Mesothelial cell of epicardium (in vitro differentiated cells): ENCODE measurements at regions not wholly inside any gene's neighbourhood (a gene's known extent, or its start where the extent isn't known, plus 50 kb on each side); places are given as distances from the start of the nearest gene placed in this dataset.

Source experiments
- DNase-seq, 2 experiments: peaks; one replicate each; pipeline ENCODE4 v3.0.0; 2021; ENCODE audit warnings: low spot score in 2 of 2; ENCODE audit not compliant: unreplicated experiment in 2 of 2
- H3K27ac Mint-ChIP-seq: 2 replicates; pipeline ENCODE4 v1.8.0; 2021; ENCODE audit warnings: mixed read lengths
- H3K27me3 Mint-ChIP-seq: 2 replicates; pipeline ENCODE4 v1.8.0; 2021; ENCODE audit warnings: low read depth, mixed read lengths
- H3K36me3 Mint-ChIP-seq: 2 replicates; pipeline ENCODE4 v1.8.0; 2021; ENCODE audit warnings: mixed read lengths
- H3K4me1 Mint-ChIP-seq: 2 replicates; pipeline ENCODE4 v1.8.0; 2021; ENCODE audit warnings: mixed read lengths
- H3K4me3 Mint-ChIP-seq: 2 replicates; pipeline ENCODE4 v1.8.0; 2021; ENCODE audit warnings: mild to moderate bottlenecking, moderate library complexity, mixed read lengths
- H3K9me3 Mint-ChIP-seq: 2 replicates; pipeline ENCODE4 v1.8.0; 2021; ENCODE audit warnings: mixed read lengths
- CTCF ChIP-seq: fragments of 200-600 bp; sonication (generic); IDR thresholded peaks from one replicate; pipeline ENCODE4 v1.5.0; 2021; ENCODE audit warnings: antibody characterized with exemption; ENCODE audit not compliant: unreplicated experiment

DNA sequence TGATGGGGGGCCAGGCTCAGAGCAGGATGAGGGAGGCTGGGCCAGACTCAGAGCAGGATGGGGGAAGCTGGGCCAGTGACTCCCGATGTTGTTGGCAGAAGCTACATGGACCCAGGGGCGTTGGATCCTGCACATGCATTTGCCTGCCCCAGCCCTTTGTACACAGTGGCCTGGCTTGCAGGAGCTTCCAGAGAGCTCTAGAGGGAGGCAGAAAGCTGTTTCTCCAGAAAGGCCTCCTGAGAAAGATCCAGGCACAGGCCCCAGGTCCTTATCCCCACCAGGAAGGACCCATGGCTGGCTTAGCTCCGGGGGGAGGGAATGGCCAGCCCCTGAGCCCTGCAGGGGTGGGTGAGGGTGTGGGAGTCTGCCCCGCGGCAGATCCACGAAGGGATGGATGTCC, 106.6 kb upstream of the ACTRT2 start:
- TF ChIP-seq CTCF = no peak
- peaks cover 7% of the 10 kb centered on the region for H3K36me3 Mint-ChIP-seq

DNA sequence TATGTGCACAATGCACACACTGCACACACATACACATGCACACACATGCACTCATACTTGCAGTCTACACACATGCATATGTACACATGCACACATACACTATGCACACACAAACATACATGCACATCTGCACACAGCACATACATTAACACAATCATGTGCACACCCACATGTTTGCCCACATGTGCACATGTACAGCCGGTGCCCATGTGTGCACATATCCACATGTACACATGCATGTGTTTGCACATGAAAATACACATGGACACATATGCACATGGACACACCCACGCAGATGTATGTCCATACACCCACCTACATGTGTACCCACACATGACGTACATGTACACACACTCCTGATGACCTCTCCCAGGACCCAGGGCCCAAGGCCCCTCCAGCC, 105.1 kb upstream of the ACTRT2 start:
- Mint-ChIP-seq H3K27ac (no peak overlapping the region), H3K27me3 (no peaks in the 10 kb centered on the region), H3K4me1 (no peaks in the 10 kb centered on the region), H3K4me3 (no peak overlapping the region), H3K36me3 (peaks cover 7% of the 10 kb centered on the region), H3K9me3 (peaks cover 35% of the 10 kb centered on the region)
- DNase-seq = no peak
- TF ChIP-seq CTCF = no peak

More for the DNA sequence above, 106.6 kb upstream of the ACTRT2 start:
- no peak overlapping the region for H3K27ac Mint-ChIP-seq
- no peak overlapping the region for H3K4me3 Mint-ChIP-seq
- no peaks in the 10 kb centered on the region for H3K4me1 Mint-ChIP-seq
- no peaks in the 10 kb centered on the region for H3K27me3 Mint-ChIP-seq
- peaks cover 33% of the 10 kb centered on the region for H3K9me3 Mint-ChIP-seq
- no peak for DNase-seq

GRCh38 chr1:2916706-2917105, 104.6 kb upstream of the ACTRT2 start:
- H3K36me3 Mint-ChIP-seq = peaks cover 7% of the 10 kb centered on the region
- H3K4me1 Mint-ChIP-seq = no peaks in the 10 kb centered on the region
- H3K27me3 Mint-ChIP-seq = no peaks in the 10 kb centered on the region
- H3K4me3 Mint-ChIP-seq = no peak overlapping the region
- H3K27ac Mint-ChIP-seq = no peak overlapping the region
- peaks cover 35% of the 10 kb centered on the region for H3K9me3 Mint-ChIP-seq
- no peak for DNase-seq
- TF ChIP-seq CTCF = no peak

- Mint-ChIP-seq H3K9me3 (peaks cover 35% of the 10 kb centered on the region), H3K27me3 (no peaks in the 10 kb centered on the region), H3K36me3 (peaks cover 7% of the 10 kb centered on the region), H3K4me1 (no peaks in the 10 kb centered on the region), H3K27ac (no peak overlapping the region), H3K4me3 (no peak overlapping the region)
- DNase-seq = no peak
- no peak for TF ChIP-seq CTCF
Observed at GRCh38 chr1:2917284-2917683, 104.0 kb upstream of the ACTRT2 start.

DNA sequence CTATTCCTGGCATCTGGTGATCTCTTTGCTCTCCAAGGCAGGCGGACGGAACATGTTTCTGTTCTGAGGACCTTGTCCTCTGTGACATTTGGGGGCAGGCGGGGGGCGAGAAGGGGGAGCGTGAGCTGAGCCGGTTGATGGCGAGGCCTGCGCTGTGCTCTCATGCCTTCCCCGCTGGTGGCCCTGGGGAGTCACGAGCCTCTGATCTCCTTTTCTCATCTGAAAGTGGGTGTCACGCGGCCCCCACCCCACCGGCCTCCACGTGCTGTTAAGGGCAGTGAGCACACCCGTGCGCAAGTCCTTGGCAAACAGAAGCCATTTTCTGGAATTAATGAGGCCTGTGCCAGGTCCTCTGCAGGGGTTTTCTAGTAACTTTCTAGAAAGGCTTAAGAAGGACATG, 102.8 kb upstream of the ACTRT2 start:
- TF ChIP-seq CTCF = no peak
- H3K9me3 Mint-ChIP-seq = peaks cover 32% of the 10 kb centered on the region
- no peak overlapping the region for H3K27ac Mint-ChIP-seq
- DNase-seq = no peak
- no peak overlapping the region for H3K4me3 Mint-ChIP-seq
- H3K27me3 Mint-ChIP-seq = no peaks in the 10 kb centered on the region
- peaks cover 7% of the 10 kb centered on the region for H3K36me3 Mint-ChIP-seq
- no peaks in the 10 kb centered on the region for H3K4me1 Mint-ChIP-seq

DNA sequence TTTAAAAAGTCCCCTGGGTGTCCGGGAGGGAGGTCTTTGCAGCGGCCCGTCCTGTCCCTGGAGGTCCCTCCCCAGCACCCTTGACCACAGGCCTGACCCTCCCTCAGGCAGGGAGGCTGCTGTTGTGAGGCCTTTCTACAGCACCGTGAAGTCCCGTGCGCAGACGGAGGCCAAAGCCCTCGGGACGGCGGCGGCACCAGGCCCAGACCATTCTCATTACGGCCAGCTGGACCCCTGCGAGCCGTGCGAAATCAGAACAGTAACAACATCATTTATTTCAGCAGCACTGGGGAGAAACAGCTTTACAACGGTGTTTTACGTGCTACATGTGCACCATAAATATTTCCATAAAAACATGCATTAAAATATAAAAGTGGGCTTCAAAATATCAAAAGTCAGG, 101.4 kb upstream of the ACTRT2 start:
- peaks cover 9% of the 10 kb centered on the region for H3K36me3 Mint-ChIP-seq
- peaks cover 29% of the 10 kb centered on the region for H3K9me3 Mint-ChIP-seq
- no peak overlapping the region for H3K27ac Mint-ChIP-seq
- TF ChIP-seq CTCF = no peak
- no peak for DNase-seq
- no peaks in the 10 kb centered on the region for H3K4me1 Mint-ChIP-seq
- no peaks in the 10 kb centered on the region for H3K27me3 Mint-ChIP-seq
- no peak overlapping the region for H3K4me3 Mint-ChIP-seq
